ENCODE measurements at regions not wholly inside any gene's neighbourhood (a gene's known extent, or its start where the extent isn't known, plus 50 kb on each side); places are given as distances from the start of the nearest gene placed in this dataset.
A peak's percentile ranks its signal among the peaks of the same experiment; 100 is the strongest.
"Not testable (repeated sequence)": the region's sequence is repeated elsewhere in the genome, so short reads cannot be mapped to it uniquely, and the experiment has no call there.

DNA sequence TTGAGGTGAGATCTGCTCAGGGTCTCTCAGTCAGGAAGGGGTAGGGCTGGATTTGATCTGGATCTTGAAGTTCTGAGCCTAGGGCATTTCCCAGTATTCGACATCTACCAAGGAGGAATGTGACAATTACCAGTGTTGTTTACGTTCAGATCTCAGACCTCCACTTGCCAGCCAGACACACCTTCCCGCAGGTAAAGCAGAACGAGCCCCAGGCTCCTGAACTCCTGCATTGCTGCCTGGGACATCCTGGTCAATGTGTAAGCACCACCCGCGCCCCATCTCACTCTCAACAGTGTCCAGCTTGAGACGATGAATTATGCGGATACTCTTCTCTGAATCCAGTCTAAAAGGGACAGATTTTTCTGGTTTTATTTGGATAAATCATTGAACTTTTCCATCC lies 56.7 kb upstream of the PTCH1 start:
- Histone ChIP-seq H3K4me3 (no peak overlapping the region), H3K36me3 (ENCODE audit: insufficient read depth in 1 of 2, low read depth in 1 of 2) (no peaks in the 10 kb centered on the region), H3K4me1 (no peaks in the 10 kb centered on the region), H3K9me3 (no peaks in the 10 kb centered on the region), H3K27me3 (ENCODE audit: insufficient read depth in 3 of 3, low read length in 2 of 3) (peaks cover 0 to 50% (median 4%) of the 10 kb centered on the region in 3 donors), H3K27ac (no peak overlapping the region)
- 83 to 85% (median 85%) methylated on average over 8 of the region's 8 CpGs for WGBS, 3 donors
- no peak for ATAC-seq
- intact Hi-C loops (cut with DNase I): loop anchor here in 1 of 2 donors (5.0 kb wide), 1 partner anchor 61 kb away; no protein-coding TSS in a partner anchor
- TF ChIP-seq, protein P1, sequence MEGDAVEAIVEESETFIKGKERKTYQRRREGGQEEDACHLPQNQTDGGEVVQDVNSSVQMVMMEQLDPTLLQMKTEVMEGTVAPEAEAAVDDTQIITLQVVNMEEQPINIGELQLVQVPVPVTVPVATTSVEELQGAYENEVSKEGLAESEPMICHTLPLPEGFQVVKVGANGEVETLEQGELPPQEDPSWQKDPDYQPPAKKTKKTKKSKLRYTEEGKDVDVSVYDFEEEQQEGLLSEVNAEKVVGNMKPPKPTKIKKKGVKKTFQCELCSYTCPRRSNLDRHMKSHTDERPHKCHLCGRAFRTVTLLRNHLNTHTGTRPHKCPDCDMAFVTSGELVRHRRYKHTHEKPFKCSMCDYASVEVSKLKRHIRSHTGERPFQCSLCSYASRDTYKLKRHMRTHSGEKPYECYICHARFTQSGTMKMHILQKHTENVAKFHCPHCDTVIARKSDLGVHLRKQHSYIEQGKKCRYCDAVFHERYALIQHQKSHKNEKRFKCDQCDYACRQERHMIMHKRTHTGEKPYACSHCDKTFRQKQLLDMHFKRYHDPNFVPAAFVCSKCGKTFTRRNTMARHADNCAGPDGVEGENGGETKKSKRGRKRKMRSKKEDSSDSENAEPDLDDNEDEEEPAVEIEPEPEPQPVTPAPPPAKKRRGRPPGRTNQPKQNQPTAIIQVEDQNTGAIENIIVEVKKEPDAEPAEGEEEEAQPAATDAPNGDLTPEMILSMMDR (IDR thresholded peaks at IDR 0.05): no peak
- no peak for DNase-seq

DNA sequence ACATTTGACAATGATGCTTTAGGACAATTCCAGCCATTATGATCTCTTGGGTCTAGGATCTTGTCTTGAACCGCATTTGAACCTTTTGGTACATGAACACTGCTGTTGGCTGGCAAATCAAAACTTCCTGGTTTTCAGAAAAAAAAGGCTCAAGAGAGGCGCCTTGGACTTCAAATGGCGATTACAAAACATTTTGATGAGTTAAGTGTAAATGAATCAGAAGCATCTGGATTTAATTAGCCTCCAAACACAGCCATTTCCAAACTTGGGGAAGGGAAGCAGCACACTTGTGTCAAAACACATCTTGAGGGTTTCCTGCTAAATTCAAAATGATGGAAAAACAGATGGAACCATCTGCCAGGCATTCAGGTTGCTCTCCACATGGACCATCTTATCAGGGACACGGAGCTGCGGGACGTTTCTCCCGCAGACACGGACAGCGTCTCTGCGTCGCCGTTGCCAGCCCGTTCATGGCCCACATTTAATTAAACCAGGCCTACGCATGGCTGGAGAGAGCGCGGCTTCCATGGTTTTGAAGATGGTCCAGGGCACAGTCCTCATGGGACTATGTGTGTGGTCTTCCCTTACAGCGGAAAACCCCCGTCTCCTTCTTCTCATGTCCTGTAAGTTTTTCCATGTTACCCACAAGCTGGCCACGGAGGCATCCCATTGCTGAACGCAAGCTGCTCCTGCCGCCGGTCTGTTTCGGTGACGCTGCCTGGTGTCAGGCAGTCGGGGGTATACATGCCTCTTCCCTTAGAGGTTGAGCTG lies 55.8 kb upstream of the PTCH1 start:
- Histone ChIP-seq H3K4me3 (no peak overlapping the region), H3K36me3 (ENCODE audit: insufficient read depth in 1 of 2, low read depth in 1 of 2) (no peaks in the 10 kb centered on the region), H3K9me3 (no peaks in the 10 kb centered on the region), H3K27me3 (ENCODE audit: insufficient read depth in 3 of 3, low read length in 2 of 3) (peaks cover 0 to 59% (median 10%) of the 10 kb centered on the region in 3 donors), H3K27ac (no peak overlapping the region), H3K4me1 (no peaks in the 10 kb centered on the region)
- WGBS, 3 donors: 73 to 76% (median 75%) methylated on average over 25 of the region's 25 CpGs
- TF ChIP-seq, protein P1 (IDR thresholded peaks at IDR 0.05): no peak
- ATAC-seq (peak in 2 of 4 donors; percentile 27 to 44), DNase-seq (no peak)
- intact Hi-C loops (cut with DNase I): loop anchor here in 1 of 2 donors (5.0 kb wide), 1 partner anchor 60 kb away; no protein-coding TSS in a partner anchor

DNA sequence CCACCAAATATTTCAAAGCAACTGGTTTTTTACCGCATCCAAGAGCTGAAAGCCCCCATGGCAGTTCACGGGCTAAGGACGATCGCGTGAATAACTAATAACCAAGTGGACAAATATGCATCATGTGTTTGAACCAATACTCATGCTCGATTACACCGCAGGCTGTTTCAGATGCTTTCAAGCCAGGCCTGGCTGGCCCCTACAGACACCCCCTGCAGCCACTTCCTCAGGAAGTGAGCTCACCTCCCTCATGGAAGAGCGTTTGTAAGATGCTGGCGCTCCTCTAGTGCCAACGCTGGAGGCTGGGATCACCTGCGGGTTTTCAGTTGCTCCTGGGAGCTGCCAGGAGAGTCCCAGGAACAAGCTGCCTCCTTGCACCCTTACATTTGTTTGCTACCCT lies 53.9 kb upstream of the PTCH1 start:
- no peaks in the 10 kb centered on the region for H3K36me3 ChIP-seq (ENCODE audit: insufficient read depth in 1 of 2, low read depth in 1 of 2)
- 42 to 45% (median 43%) methylated on average over 11 of the region's 11 CpGs for WGBS, 3 donors
- no peak for ATAC-seq
- intact Hi-C loops (cut with DNase I): loop anchor here in 1 of 2 donors (5.0 kb wide), 1 partner anchor 58 kb away; no protein-coding TSS in a partner anchor
- no peak overlapping the region for H3K27ac ChIP-seq
- no peak overlapping the region for H3K4me3 ChIP-seq
- TF ChIP-seq, protein P1 (IDR thresholded peaks at IDR 0.05): no peak
- no peaks in the 10 kb centered on the region for H3K9me3 ChIP-seq
- H3K4me1 ChIP-seq: no peaks in the 10 kb centered on the region
- no peak for DNase-seq
- peaks cover 0 to 61% (median 10%) of the 10 kb centered on the region in 3 donors for H3K27me3 ChIP-seq (ENCODE audit: insufficient read depth in 3 of 3, low read length in 2 of 3)

DNA sequence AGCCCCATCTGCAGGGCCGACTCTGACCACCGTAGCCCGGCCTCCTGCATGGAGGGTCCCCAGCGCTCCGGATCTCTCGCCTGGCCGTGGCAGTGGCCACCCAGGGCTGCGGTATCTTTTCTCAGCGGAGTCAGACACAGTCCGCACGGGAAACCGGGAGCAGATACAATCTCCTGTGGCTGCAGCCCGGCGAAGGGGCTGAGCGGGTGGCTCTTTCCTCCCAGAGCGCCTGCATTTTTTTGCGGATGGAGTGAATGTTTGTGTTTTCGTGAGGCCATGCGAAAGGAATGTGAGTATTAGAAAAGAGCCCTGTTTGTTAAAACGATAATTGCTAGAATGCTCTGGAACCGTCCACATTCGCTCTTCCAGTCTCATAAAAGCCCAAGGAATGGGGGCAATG lies 53.4 kb upstream of the PTCH1 start:
- intact Hi-C loops (cut with DNase I): loop anchor here in 1 of 2 donors (5.0 kb wide), 1 partner anchor 58 kb away; no protein-coding TSS in a partner anchor
- Histone ChIP-seq H3K27me3 (ENCODE audit: insufficient read depth in 3 of 3, low read length in 2 of 3) (peaks cover 0 to 60% (median 10%) of the 10 kb centered on the region in 3 donors), H3K36me3 (ENCODE audit: insufficient read depth in 1 of 2, low read depth in 1 of 2) (no peaks in the 10 kb centered on the region), H3K4me1 (no peaks in the 10 kb centered on the region), H3K4me3 (peak overlapping the region; percentile 34), H3K27ac (no peak overlapping the region), H3K9me3 (no peaks in the 10 kb centered on the region)
- TF ChIP-seq, protein P1 (IDR thresholded peaks at IDR 0.05): no peak
- DNase-seq (no peak), ATAC-seq (no peak)
- WGBS, 3 donors: 15 to 19% (median 17%) methylated on average over 22 of the region's 22 CpGs

DNA sequence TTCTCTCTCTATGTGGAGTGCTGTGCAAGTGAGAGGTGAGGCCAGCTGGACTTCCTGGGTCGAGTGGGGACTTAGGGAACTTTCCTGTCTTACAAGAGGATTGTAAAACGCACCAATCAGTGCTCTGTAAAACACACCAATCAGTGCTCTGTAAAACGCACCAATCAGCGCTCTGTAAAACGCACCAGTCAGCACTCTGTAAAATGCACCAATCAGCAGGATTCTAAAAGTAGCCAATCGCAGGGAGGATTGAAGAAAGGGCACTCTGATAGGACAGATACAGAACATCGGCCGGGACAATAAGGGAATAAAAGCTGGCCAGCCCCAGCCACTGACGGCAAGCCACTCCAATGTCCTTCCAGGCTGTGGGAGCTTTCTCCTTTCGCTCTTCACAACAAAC lies 52.0 kb upstream of the PTCH1 start:
- peaks cover 0 to 68% (median 13%) of the 10 kb centered on the region in 3 donors for H3K27me3 ChIP-seq (ENCODE audit: insufficient read depth in 3 of 3, low read length in 2 of 3)
- H3K27ac ChIP-seq; ATAC-seq; DNase-seq; intact Hi-C loops (cut with DNase I); H3K4me3 ChIP-seq; H3K36me3 ChIP-seq (ENCODE audit: insufficient read depth in 1 of 2, low read depth in 1 of 2); H3K4me1 ChIP-seq; H3K9me3 ChIP-seq: not testable (repeated sequence)
- WGBS, 3 donors: 88 to 96% (median 93%) methylated on average over 10 of the region's 10 CpGs
